ENCODE measurements at regions not wholly inside any gene's neighbourhood (a gene's known extent, or its start where the extent isn't known, plus 50 kb on each side); places are given as distances from the start of the nearest gene placed in this dataset.

DNA sequence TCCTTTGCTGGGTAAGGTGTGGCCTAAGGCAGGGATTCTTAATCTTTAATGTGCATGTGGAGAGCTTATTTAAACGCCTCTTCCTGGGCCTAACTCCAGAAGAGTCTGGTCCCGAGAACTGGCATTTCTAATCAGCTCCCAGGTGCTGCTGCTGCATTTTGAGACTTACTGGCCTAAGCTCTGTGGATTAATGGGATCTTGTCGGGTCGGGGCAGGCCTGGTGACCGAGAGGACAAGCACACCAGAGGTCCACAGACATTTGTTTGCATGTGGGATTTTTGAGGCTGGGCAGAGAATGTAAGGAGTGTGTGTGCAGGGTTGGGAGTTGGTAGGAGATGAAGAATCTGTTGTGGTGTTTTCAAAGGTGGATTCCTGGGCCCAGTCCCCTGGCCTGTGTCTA is 95.0 kb upstream of the DAP start:
- Histone ChIP-seq H2BK12ac (ENCODE audit: low read depth, low read length) (peak overlapping the region; percentile 99), H3K4ac (replicated peaks; ENCODE audit: insufficient read length, low read depth, low read length) (no peak overlapping the region), H3K9ac (replicated peaks in 1 of 4; ENCODE audit: extremely low read depth in 1 of 4, low read depth in 3 of 4, low read length in 3 of 4) (no peak overlapping the region), H4K8ac (ENCODE audit: extremely low read depth, insufficient read depth, low read length) (no peak overlapping the region), H3K4me1 (replicated peaks in 1 of 4; ENCODE audit: control insufficient read depth in 3 of 4, insufficient read depth in 4 of 4, low read length in 3 of 4) (peaks cover 4 to 16% (median 14%) of the 10 kb centered on the region in 4 experiments), H3K27ac (ENCODE audit: low read depth, low read length) (no peak overlapping the region), H2AFZ (ENCODE audit: low read length) (no peak overlapping the region), H3K23ac (ENCODE audit: insufficient read length) (no peak overlapping the region), H2BK120ac (replicated peaks; ENCODE audit: low read depth, low read length) (no peak overlapping the region), H3K79me1 (ENCODE audit: low read depth, low read length) (no peaks in the 10 kb centered on the region), H3K18ac (ENCODE audit: extremely low read depth, low read length) (peak overlapping the region; percentile 61; the same call in 1 of the 2 replicates), H3K4me3 (ENCODE audit: extremely low read depth in 1 of 4, insufficient read depth in 2 of 4, low read depth in 3 of 4, low read length in 4 of 4) (no peak overlapping the region), H3K36me3 (ENCODE audit: control insufficient read depth in 2 of 4, insufficient read depth in 4 of 4, low read length in 3 of 4) (no peaks in the 10 kb centered on the region), H3K56ac (replicated peaks; ENCODE audit: insufficient read length, low read depth, low read length) (no peak overlapping the region), H2BK15ac (ENCODE audit: low read length) (no peak overlapping the region), H3K27me3 (replicated peaks in 1 of 4; ENCODE audit: control insufficient read depth in 3 of 4, extremely low read depth in 1 of 4, insufficient read depth in 3 of 4, low read length in 3 of 4) (peaks cover 0 to 10% (median 6%) of the 10 kb centered on the region in 4 experiments; a peak in 3 of 7 replicates), H2AK5ac (ENCODE audit: low read depth, low read length) (peak overlapping the region; percentile 96; the same call in 1 of the 2 replicates), H4K20me1 (replicated peaks in 1 of 2; ENCODE audit: control insufficient read depth in 1 of 2, insufficient read depth in 2 of 2, low read length in 2 of 2) (no peaks in the 10 kb centered on the region), H3K79me2 (ENCODE audit: control insufficient read depth in 1 of 2, insufficient read depth in 2 of 2, low read length in 2 of 2) (no peaks in the 10 kb centered on the region), H2BK5ac (ENCODE audit: low read depth, low read length) (no peak overlapping the region; the same call in 1 of the 2 replicates), H4K91ac (replicated peaks; ENCODE audit: insufficient read length, low read length) (no peak overlapping the region), H4K5ac (ENCODE audit: insufficient read length, low read depth, low read length) (no peak overlapping the region), H2BK20ac (ENCODE audit: low read length) (peak overlapping the region; percentile 64; the same call in 1 of the 2 replicates), H3K9me3 (ENCODE audit: insufficient read depth in 2 of 2, low read depth in 1 of 2, low read length in 1 of 2) (no peaks in the 10 kb centered on the region), H3K14ac (ENCODE audit: insufficient read length) (no peak overlapping the region), H3K4me2 (ENCODE audit: insufficient read depth in 1 of 2, low read depth in 2 of 2, low read length in 2 of 2) (peak overlapping the region; percentile 55 to 73; a peak in 1 of 4 replicates), H3K23me2 (ENCODE audit: low read depth, low read length) (no peaks in the 10 kb centered on the region)
- POLR2A ChIA-PET (ENCODE audit: partially characterized antibody), result interaction anchor here (1.6 kb wide), 1 partner anchor 22 kb away, joined by 4 read pairs; no protein-coding TSS in a partner anchor
- FAIRE-seq, result no peak
- CTCF ChIA-PET (ENCODE audit: partially characterized antibody), result interaction anchor here (0.9 to 5.5 kb wide), 24 partner anchors 8 to 229 kb away, joined by 3 to 38 read pairs (median 4); no protein-coding TSS in a partner anchor
- 84% methylated on average over 5 of the region's 5 CpGs; no CpG with 5 or more reads in 1 of the 2 experiments for WGBS, 2 experiments (ENCODE audit: extremely low coverage in 1 of 2, insufficient coverage in 1 of 2, insufficient read length in 1 of 2, insufficient replicate concordance in 2 of 2, low coverage in 1 of 2, low lambda C conversion rate in 2 of 2, missing lambda C conversion rate in 1 of 2)
- DNase-seq (ENCODE audit: low read depth in 1 of 2, low spot score in 2 of 2), result no peak
- TF ChIP-seq SAP30 (IDR thresholded peaks at IDR 0.05; ENCODE audit: insufficient read depth, insufficient replicate concordance, low read length) (no peak), BACH1 (IDR thresholded peaks at IDR 0.05; ENCODE audit: low read length) (no peak), ASH2L (IDR thresholded peaks at IDR 0.05; ENCODE audit: low read length) (no peak), RXRA (IDR thresholded peaks at IDR 0.05; ENCODE audit: insufficient read depth, low read depth, low read length) (no peak), JUN (IDR thresholded peaks at IDR 0.05; ENCODE audit: low read depth, low read length) (no peak)

Measured in H1 (cell line).